HG03520 (cell line): ENCODE measurements at regions not wholly inside any gene's neighbourhood (a gene's known extent, or its start where the extent isn't known, plus 50 kb on each side); places are given as distances from the start of the nearest gene placed in this dataset.

ENCODE experiments used
- ATAC-seq: cut with Tn5 transposase; IDR thresholded peaks from one replicate; pipeline ENCODE4 v1.9.1; 2021; ENCODE audit warnings: mild to moderate bottlenecking, moderate library complexity; ENCODE audit not compliant: unreplicated experiment

GRCh38 chr10:128312250-128312649, 186.0 kb upstream of the MKI67 start:
- no peak for ATAC-seq

GRCh38 chr10:128314686-128315085, 188.5 kb upstream of the MKI67 start:
- ATAC-seq: no peak

GRCh38 chr10:128316121-128316726, 190.0 kb upstream of the MKI67 start:
- no peak for ATAC-seq

GRCh38 chr10:128316925-128317324, 190.7 kb upstream of the MKI67 start:
- ATAC-seq: no peak

- no peak for ATAC-seq
Measured at GRCh38 chr10:128318366-128318765, 192.1 kb upstream of the MKI67 start.

GRCh38 chr10:128318913-128319312, 192.7 kb upstream of the MKI67 start:
- no peak for ATAC-seq

- no peak for ATAC-seq
Measured at GRCh38 chr10:128322106-128322505, 195.9 kb upstream of the MKI67 start.

- ATAC-seq: no peak
Measured at GRCh38 chr10:128322950-128323349, 196.7 kb upstream of the MKI67 start.

GRCh38 chr10:128324058-128324827, 198.0 kb upstream of the MKI67 start:
- no peak for ATAC-seq

- ATAC-seq: no peak
Measured at GRCh38 chr10:128325788-128326187, 199.6 kb upstream of the MKI67 start.

GRCh38 chr10:128326251-128326650, 200.0 kb upstream of the MKI67 start:
- no peak for ATAC-seq

GRCh38 chr10:128326851-128327250, 200.6 kb upstream of the MKI67 start:
- no peak for ATAC-seq

- no peak for ATAC-seq
Measured at GRCh38 chr10:128336401-128336800, 210.2 kb upstream of the MKI67 start.

GRCh38 chr10:128337860-128338378, 211.7 kb upstream of the MKI67 start:
- ATAC-seq: no peak

GRCh38 chr10:128338951-128339350, 212.7 kb upstream of the MKI67 start:
- no peak for ATAC-seq

- no peak for ATAC-seq
Measured at GRCh38 chr10:128339753-128340152, 213.5 kb upstream of the MKI67 start.

- no peak for ATAC-seq
Measured at GRCh38 chr10:128345353-128345752, 219.1 kb upstream of the MKI67 start.

- ATAC-seq: no peak
Measured at GRCh38 chr10:128360783-128361182, 234.6 kb upstream of the MKI67 start.

- no peak for ATAC-seq
Measured at GRCh38 chr10:128361487-128361886, 235.3 kb upstream of the MKI67 start.

- no peak for ATAC-seq
Measured at GRCh38 chr10:128362514-128362913, 236.3 kb upstream of the MKI67 start.

GRCh38 chr10:128364631-128365030, 238.4 kb upstream of the MKI67 start:
- no peak for ATAC-seq

GRCh38 chr10:128365156-128365725, 239.0 kb upstream of the MKI67 start:
- ATAC-seq: no peak
